T-helper 2 cell (primary cell): ENCODE measurements at regions not wholly inside any gene's neighbourhood (a gene's known extent, or its start where the extent isn't known, plus 50 kb on each side); places are given as distances from the start of the nearest gene placed in this dataset.

Experiments used
- DNase-seq, 5 experiments: peaks; one replicate each; pipeline versions ENCODE4 v3.0.0 to v3.0.0-alpha.2; 2012 to 2022

DNA sequence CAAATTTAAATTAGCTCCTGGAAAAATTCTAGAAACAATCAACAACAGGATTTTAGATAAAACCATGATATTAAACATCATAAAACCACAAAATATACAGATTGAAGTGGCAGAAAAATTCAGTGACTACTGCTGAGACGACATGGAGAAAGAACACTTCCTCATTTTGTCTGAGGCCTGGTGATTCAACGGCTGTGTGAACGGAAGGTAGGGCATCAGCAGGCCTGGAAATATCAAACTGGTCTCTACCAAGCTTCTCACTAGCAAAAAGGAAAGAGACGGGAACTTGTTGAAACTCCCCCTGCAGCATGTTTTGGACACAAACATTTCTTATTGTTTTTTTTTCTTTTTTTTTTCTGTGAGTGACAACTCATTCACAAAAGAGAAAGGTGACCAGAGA, 58.0 kb upstream of the AHI1 start:
- no peak for DNase-seq

DNA sequence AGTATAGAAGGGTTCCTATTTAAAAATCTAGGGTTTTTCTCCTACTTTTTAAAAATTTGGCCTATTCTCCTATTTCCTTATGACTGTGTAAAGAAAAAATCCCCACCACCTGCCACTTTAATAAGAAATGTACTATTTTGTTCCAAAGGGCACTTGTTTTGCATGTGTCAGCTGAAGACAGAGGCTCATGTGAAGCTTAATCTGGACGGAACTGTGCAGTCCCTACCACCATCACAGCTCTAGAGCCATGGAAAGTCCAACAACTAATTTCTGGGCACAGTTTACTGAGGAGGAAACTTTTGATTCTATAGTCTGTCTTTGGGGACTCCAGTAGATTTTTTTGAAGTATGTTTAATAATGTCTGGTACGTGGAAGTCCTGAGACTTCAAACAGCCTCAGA, 60.0 kb upstream of the AHI1 start:
- no peak for DNase-seq

DNA sequence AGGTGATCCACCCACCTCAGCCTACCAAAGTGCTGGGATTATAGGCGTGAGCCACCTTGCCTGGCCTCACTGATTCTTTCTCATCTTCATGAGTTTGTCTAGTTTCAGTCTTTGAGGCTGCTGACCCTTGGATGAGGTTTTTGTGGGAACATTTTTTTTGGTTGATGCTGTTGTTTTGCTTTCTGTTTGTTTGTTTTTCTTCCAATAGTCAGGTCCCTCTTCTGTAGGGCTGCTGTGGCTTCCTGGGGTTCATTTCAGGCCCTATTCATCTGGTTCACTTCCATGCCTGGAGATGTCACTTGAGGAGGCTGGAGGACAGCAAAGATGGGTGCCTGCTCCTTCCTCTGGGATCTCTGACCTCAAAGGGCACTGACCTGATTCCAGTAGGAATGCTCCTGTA, 68.1 kb upstream of the AHI1 start:
- peak in 1 of 5 experiments; percentile 74 for DNase-seq

DNA sequence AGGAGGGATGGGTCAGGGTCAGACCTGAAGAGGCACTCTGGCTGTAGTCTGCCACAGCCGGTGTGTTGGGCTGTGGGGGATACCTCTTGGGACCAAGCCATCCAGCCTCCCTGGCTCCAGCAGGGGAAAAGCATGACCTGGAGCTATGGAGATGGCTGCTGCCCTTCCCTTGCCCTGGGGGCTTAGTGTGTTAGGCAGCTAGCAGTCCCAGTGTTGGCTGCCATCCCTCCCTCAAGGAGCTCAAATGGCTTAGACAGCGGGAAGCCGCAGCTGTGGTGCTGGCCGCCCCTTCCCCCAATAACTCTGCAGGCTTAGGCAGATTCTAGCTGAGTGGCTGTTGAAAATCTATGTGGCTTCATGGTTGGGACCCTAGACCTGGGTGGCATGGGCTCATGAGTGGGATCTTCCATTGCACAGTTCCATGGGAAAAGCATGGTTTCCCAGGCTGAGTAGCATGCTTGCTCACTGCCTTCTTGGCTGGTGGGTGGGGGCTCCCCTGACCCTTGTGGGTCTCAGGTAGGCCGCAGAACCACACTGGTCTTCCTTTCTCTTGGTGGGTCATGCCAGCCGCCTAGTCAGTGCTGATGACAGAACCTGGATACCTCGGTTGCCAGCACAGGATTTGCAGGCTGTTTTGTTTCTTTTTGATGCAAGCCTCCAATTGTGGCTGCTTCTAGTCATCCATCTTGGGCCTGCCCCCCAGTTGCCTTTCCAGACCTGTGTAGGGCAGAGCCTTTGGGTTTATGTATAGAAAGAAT, 69.0 kb upstream of the AHI1 start:
- DNase-seq, result peak in 1 of 5 experiments; percentile 54

DNA sequence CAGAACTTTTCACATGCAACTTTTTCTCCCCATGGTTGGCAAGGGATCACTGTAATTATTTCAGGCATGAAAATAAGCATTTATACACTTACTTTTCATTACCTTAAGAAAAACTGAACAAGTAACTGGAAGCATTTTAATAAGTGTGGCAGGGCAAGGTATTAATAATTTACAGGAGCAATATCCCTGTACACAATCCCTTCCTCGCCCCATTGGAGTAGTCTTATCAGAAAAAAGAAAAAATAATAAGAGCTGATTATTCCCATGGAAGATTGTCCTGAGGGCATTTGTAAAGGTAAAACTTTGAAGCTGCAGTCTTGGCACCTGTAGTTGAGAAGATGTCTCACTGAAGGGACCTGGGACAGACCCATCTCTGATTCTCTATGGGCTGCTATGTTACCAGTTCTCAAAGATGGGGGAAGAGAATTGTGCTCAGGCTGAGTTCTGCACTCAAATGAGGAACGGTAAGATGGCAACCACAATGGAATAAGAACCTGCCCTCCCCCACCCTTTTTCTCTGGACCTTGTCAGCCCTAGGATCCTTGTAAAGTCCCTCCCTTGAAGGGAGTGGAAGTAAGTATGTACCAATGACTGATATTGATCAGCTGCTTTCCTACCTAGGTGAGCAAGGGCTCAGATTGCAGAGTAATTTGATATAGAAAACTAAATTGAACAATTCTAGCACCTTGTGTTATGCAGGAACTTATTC, 70.0 kb upstream of the AHI1 start:
- peak in 1 of 5 experiments; percentile 75 for DNase-seq

DNA sequence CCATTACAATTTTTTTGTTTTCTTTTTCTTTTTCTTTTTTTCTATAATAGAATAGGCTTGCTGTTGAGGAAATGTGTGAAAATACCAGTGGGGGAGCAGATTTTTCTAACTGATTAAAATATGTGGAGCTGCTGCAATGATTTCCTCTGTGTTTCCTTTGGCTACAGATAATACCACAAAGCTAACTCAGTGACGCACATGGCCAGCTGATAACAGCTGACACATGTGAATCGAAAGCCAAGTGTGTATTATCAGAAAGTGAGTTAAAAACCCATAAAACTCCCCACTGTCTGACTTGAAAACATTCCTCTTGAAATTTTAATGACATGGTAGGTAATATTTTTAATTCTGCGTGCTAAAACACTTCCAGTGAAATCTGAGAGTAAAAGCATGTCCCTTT, 70.8 kb upstream of the AHI1 start:
- peak in 3 of 5 experiments; percentile 28 to 99 (median 45) for DNase-seq

DNA sequence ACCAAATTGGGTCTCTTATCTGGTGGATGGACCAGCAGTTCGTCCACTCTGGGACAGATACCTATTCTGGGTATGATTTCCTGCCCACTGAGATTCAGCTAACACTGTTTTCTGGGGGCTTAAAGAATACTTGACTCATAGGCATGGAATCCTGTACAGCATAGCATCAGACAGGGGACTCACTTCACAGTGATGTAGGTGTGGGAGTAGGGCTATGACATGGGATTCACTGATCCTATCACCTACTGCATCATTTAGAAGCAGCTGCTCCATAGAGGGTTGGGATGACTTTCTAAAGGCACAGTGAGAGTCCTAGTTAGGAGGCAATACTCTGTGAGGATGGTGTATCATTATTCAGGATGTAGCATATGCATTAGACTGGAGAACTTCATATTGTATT, 74.5 kb upstream of the AHI1 start:
- no peak for DNase-seq

DNA sequence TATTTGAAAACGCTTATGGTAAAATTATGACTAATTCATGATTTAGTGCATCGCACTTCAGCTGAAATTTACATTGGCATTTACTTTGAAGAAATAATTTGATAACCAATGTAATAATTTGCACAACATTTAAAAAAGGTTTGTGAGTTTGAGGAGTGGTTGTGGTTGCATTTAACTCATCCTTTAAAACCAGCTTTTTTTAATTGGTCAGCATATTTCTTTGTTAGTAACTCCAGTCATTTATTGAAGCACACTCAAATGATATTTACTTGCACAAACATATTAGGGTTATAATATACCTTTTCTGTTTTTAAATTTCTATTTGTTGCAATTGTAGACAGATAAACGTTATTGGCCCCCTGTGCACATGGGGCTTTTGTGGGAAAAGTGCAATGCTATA, 78.1 kb upstream of the AHI1 start:
- DNase-seq, result no peak

DNA sequence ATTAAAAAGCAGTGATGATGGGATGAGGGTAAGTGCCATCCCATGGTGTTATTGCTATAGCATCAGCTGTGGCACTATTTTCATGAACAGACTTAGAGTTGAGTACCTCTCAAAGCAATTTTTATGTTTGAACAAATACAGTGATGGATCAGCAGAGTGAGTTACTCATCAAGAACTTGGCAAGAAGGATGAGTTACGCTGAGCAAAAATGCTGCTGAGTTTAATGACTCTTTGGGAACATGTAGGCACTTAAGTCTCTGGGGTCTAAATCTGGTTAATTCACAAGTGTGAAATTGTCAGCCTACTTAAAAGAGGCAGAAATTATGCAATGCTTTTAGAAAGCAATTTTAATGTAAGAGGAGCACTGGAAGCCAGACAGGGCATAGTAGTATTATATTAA, 78.5 kb upstream of the AHI1 start:
- no peak for DNase-seq

DNA sequence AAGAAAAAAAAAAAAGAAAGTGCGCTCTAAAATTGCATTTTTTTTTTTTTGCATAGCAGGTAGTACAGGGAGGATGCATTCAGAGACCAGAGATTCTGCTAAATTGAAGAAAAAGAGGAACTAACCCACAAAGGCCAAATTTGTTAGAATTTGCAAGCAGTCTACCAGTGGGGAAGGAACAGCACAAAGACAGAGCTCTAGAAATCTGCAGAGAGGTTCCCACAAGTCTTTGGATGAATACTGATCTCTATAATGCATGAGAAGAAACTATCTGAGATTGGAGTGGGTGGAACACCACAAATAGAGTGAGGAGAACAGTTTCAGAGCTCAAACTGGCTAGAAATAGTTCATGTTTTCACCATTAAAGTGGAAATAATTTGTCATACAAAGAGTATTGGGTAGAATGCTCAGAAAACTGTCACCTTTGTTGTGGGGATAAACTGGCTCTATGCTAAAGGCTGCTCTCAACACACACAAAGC, 79.6 kb upstream of the AHI1 start:
- DNase-seq, result peak in 1 of 5 experiments; percentile 85

DNA sequence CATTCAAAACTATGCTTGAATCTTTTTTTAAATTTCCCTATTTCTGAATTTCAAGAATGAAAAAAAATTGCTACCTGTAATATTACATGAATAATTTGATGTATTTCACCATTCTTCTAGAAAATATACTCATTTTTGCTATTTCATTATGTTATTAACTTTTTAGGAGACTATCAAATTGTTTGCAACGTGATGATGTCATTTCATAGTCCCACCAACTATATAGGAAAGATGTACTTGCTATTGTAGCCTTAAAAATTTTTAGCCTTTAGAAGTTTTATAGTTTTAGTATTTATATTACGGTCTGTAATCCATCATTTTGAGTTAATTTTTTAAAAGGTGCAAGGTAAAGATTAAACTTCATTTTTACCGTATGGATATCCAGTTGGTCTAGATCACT, 81.4 kb upstream of the AHI1 start:
- DNase-seq, result no peak

DNA sequence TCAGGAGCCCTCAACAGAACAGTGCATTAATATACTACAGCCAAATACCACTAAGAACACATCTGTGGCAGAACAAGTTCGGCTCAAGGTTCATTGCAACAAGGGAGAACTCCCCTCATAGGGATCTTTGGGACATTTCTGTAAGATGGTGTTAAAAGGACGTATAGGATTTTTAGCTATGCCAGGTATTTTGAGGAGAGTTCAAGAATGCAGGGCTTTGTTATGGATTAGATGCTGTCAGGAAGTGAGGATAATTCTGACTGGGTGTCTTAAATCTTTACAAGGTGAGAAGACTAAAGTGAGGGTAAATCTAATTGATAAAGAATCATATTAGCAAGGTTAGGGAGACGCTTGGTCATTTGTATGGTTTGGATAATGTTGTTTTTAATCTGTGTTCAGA, 83.7 kb upstream of the AHI1 start:
- no peak for DNase-seq

DNA sequence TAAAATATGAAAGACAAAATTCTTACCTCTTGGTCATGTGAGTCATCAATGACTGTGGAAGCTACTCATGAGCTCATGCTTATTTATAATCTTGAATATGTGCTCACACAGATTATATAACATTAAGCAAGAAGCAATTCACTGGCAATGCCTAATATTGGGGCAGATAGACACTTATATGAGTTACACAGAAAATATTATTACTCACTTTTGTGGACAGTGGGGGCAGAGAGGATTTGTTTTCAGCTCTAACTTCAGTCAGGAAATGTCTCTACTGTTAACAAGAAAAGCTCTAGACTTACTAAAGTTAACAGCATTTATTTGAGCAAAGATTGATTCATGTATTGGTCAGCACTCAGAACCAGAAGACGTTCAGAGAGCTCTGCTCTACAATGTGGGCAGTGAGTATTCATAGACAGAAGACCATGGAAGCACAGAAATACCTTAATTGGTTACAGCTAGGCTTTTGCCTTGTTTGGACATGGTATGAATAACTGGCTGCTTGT, 85.8 kb upstream of the AHI1 start:
- DNase-seq, result no peak

DNA sequence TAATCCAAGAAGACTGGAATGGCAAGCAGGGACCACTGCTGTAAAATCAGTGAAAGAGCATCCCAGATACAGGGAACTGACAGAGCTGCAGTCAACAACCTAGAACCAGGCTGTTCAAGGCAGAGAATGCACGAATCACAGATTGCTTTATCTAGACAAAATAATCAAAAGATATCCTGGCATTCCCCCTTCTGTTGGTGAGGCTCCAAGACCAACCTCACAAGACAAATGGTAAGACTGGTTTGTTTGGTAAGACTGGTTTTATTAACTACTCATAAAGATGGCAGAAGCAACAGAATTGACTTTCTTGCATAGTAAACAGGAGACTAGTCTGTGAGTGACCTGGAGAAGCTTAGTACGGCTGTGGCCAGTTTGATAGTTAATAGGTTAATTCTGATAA, 88.8 kb upstream of the AHI1 start:
- DNase-seq, result no peak

DNA sequence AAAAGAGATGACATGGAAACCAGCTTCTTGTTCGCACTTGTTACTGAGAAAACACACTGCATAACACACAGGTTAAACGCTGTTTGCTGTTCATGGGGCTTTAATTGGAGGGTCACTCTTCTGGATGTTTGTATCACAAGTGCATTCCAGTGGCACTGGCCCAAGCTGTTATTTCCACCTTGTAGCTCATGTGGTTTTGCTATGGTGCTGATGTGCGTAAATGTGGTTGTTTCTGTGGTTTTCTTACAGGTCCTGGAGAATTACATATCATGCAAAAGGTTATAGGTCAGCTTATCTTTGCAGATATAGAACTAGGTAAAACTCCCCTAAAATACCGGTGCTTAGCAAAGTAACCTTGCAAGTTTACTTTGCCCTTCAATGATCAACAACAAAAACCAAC, 89.3 kb upstream of the AHI1 start:
- DNase-seq, result peak in 2 of 5 experiments; percentile 1 to 98

DNA sequence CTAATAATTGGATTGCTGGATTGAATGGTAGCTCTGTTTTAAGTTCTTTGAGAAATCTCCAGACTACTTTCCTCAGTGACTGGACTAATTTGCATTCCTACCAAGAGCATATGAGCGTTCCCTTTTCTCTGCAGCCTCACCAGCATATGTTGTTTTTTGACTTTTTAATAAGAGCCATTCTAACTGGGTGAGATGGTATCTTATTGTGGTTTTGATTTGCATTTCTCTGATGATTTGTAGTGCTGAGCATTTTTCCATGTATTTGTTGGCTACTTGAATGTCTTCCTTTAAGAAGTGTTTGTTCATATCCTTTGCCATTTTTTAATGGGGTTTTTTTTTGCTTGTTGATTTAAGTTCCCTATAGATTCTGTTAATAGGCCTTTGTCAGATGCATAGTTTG, 94.7 kb upstream of the AHI1 start:
- DNase-seq, result peak in 1 of 5 experiments; percentile 67

DNA sequence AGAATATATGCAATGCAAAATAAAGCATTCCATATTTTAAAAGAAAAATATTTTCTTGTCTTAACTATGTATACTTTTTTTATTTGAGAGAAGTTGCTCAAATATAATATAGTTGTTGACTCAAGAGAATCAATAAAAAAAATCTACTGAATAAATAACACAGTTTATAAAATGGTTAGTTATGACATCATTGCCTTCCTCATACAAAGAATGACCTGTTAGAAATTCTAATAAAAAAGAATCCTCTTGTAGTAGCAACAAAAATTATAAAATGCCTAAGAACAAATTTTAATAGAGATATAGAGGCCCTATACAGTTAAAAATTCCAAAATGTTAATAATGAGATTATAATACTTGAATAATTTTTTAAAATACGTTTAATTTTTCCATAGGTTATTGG, 96.5 kb upstream of the AHI1 start:
- no peak for DNase-seq

DNA sequence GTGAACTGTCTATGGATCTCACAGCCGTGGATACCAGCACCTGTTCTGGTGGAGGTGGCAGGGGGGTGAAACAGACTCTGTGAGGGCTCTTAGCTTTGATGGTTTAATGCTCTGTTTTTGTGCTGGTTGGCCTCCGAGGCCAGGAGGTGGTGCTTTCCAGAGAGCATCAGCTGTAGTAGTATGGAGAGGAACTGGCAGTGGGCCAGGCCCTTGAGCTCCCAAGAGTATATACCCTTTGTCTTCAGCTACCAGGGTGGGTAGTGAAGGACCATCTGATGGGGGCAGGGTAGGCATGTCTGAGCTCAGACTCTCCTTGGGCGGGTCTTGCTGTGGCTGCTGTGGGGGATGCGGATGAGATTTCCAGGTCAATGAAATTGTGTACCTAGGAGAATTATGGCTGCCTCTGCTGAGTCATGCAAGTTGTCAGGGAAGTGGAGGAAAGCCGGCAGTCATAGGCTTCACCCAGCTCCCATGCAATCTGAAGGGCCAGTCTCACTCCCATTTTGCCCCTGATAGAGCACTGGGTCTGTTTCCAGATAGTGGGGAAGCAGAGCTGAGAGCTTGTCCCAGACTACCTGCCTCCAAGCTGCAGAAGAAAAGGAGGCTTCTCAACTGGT, 102.7 kb upstream of the AHI1 start:
- DNase-seq, result no peak

DNA sequence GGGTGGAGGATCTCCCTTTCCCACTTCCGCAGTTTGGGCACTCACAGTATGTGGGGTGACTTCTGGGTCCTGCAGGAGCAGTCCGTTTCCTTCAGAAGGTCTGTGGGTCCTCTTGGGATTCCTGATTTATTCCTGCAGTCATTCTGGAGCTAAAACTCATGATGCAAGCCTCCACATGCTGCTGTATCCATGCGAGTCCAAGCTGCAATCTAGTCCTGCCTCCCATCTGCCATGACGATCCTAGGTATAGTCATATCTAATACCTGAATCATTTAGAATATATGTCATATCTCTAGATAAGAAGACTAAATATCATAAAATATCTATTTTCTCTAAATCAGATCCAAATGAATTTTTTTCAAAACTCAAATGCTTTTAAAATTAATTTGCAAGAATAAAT, 103.4 kb upstream of the AHI1 start:
- DNase-seq, result no peak

DNA sequence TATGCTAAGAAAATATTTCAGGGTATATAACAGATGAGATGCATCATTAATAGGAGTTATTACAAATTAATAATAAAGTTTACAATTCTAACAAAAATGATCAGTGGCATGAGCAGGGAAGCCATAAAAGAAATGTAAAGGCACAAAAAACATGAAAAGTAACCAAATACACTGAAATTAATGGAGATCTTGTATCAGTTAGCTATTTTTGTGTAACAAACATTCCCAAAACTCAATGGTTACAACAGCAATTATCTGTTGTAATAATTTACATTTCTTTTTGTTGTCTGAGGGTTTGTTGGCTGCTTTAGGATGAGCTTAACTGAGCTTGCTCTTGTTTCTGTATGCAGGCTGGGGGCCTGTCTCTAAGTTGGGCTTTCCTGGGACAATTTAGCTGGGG, 104.3 kb upstream of the AHI1 start:
- no peak for DNase-seq

DNA sequence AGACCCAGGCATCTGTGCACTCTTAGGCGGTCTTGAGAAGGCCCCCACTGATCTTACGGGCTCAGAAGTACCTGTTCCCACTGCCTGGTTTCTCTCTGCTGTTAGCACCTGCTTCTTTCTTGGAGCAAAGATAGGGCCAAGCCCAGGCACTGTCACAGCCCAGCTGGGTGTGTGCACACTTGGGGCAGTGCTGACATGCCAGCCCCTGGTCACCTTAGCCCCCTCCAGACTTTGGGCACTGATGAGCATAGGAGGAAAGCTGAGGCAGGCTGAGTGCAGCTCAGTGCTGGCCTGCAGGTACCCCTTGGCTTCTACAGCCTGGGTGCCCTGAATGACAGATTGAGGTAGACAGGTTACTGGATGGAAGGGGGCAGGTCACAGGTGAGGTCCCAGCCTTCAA, 105.7 kb upstream of the AHI1 start:
- DNase-seq, result no peak

DNA sequence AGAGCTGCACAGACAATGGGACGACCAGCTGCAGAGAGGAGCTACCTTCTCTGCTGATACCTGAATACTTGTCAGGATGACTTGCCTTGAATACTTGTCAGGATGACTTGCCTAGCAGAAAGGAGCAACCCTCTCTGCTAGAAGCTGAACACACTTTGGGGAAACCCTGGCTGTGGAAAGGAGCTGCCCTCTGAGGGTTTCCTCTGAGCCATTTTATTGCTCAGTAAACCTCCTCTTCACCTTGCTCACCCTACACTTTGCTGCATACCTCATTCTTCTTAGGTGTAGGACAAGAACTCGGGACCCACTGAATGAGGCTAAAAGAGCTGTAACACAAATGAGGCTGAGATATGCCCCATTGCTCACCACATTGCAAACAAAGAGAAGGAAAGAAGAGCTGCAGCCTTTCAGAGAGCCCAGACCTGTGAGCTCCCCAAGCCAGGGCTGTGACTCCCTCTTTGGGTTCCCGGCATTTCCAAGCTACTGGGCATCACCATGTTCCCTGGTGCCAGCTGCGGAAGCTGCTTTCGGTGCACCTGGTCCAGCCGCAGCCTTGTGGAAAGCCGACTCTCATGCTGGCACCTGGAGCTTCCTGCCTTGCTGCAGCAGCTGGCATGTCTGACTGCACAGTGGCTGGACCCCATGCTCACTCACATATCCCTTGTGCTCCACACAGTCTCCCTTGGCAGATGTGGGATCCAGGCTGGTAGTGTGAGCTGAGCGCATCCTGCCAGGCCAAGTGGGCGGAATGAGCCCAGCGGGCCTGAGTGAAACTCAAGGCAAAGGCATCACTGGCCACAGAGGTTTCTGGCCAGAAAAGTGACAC, 106.7 kb upstream of the AHI1 start:
- no peak for DNase-seq

DNA sequence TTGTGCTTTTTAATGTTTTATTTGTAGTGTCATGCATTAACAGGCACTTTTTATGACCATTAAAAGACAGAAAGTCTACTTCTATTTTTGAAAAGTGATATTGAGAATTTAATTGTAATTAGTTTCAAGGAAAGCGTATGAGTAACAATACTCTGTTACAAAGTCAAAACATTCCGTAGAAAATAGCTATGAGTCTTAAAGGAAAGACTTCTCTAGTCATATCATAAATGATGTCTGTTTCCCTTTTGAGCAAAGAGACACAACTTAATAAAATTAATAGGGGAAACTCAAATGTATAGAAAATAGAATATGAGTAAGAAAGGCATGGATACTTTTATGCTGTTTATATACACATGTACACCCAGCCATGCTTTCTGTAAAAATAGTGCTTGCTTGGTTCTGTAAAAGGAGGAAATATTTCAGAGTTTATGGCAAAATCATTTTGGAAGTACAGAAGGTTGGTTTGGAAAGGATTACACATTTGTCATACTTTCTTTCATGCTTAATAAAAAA, 107.8 kb upstream of the AHI1 start:
- no peak for DNase-seq
